Lower lobe of right lung (tissue), 2 donors: ENCODE measurements at regions not wholly inside any gene's neighbourhood (a gene's known extent, or its start where the extent isn't known, plus 50 kb on each side); places are given as distances from the start of the nearest gene placed in this dataset.

ENCODE experiments used
- ATAC-seq, 2 donors: fragments of 200-7000 bp; cut with Tn5 transposase; one replicate each; pipeline ENCODE4 v1.9.1; 2020 to 2022; ENCODE audit warnings: mild to moderate bottlenecking in 2 of 2, moderate library complexity in 2 of 2
- DNase-seq: peaks from one replicate; pipeline ENCODE4 v3.0.0-alpha.2; 2020
- H3K27ac ChIP-seq: fragments of 200-600 bp; one replicate; pipeline ENCODE4 v1.8.0; 2022
- H3K27me3 ChIP-seq: fragments of 200-600 bp; one replicate; pipeline ENCODE4 v1.8.0; 2022; ENCODE audit warnings: low read depth
- H3K36me3 ChIP-seq: fragments of 200-600 bp; one replicate; pipeline ENCODE4 v1.8.0; 2022; ENCODE audit warnings: mild to moderate bottlenecking
- H3K4me1 ChIP-seq: fragments of 200-600 bp; one replicate; pipeline ENCODE4 v1.8.0; 2022
- H3K4me3 ChIP-seq: fragments of 200-600 bp; one replicate; pipeline ENCODE4 v1.8.0; 2022; ENCODE audit warnings: mild to moderate bottlenecking
- H3K9me3 ChIP-seq: fragments of 200-600 bp; one replicate; pipeline ENCODE4 v1.8.0; 2022
- CTCF ChIP-seq: fragments of 200-600 bp; IDR thresholded peaks from one replicate; pipeline ENCODE4 v1.8.0; 2022; ENCODE audit warnings: antibody characterized with exemption, mild to moderate bottlenecking
- intact Hi-C: fragments of 100-400 bp; cut with DNase I; formaldehyde crosslinking; loops from one replicate; pipeline ENCODE4 v1.11.0; 2022
- donor health status: DM: no; HTN: yes; CAD: no; lungs with severe emphysema.

GRCh38 chr7:26533217-26533616 lies 241.6 kb downstream of the SNX10 start:
- H3K36me3 ChIP-seq, result no peaks in the 10 kb centered on the region
- no peak for ATAC-seq
- intact Hi-C loops, result no loop called here
- no peaks in the 10 kb centered on the region for H3K27me3 ChIP-seq
- H3K27ac ChIP-seq, result no peak overlapping the region
- H3K9me3 ChIP-seq, result no peaks in the 10 kb centered on the region
- no peak overlapping the region for H3K4me3 ChIP-seq
- TF ChIP-seq CTCF, result no peak
- no peaks in the 10 kb centered on the region for H3K4me1 ChIP-seq
- no peak for DNase-seq

- intact Hi-C loops, result no loop called here
- Histone ChIP-seq H3K27me3 (no peaks in the 10 kb centered on the region), H3K4me1 (no peaks in the 10 kb centered on the region), H3K9me3 (no peaks in the 10 kb centered on the region), H3K36me3 (no peaks in the 10 kb centered on the region), H3K27ac (no peak overlapping the region), H3K4me3 (no peak overlapping the region)
- ATAC-seq (no peak), DNase-seq (no peak)
- no peak for TF ChIP-seq CTCF
Measured at GRCh38 chr7:26534649-26535482, 243.2 kb downstream of the SNX10 start.

- H3K4me1 ChIP-seq, result no peaks in the 10 kb centered on the region
- H3K9me3 ChIP-seq, result no peaks in the 10 kb centered on the region
- no peak overlapping the region for H3K4me3 ChIP-seq
- no peaks in the 10 kb centered on the region for H3K36me3 ChIP-seq
- intact Hi-C loops, result no loop called here
- DNase-seq (no peak), ATAC-seq (no peak)
- TF ChIP-seq CTCF, result no peak
- H3K27ac ChIP-seq, result no peak overlapping the region
- no peaks in the 10 kb centered on the region for H3K27me3 ChIP-seq
Measured at GRCh38 chr7:26535483-26536007, 243.9 kb downstream of the SNX10 start.

GRCh38 chr7:26538216-26538615 lies 246.6 kb downstream of the SNX10 start:
- TF ChIP-seq CTCF, result no peak
- Histone ChIP-seq H3K4me1 (no peaks in the 10 kb centered on the region), H3K27me3 (no peaks in the 10 kb centered on the region), H3K36me3 (no peaks in the 10 kb centered on the region), H3K9me3 (no peaks in the 10 kb centered on the region), H3K27ac (no peak overlapping the region), H3K4me3 (no peak overlapping the region)
- DNase-seq (no peak), ATAC-seq (no peak)
- intact Hi-C loops, result no loop called here

- Histone ChIP-seq H3K4me1 (no peaks in the 10 kb centered on the region), H3K4me3 (no peak overlapping the region), H3K9me3 (no peaks in the 10 kb centered on the region), H3K36me3 (no peaks in the 10 kb centered on the region), H3K27ac (no peak overlapping the region), H3K27me3 (no peaks in the 10 kb centered on the region)
- DNase-seq (no peak), ATAC-seq (no peak)
- TF ChIP-seq CTCF, result no peak
- intact Hi-C loops, result no loop called here
Measured at GRCh38 chr7:26538689-26539088, 247.0 kb downstream of the SNX10 start.
